MCF 10A (cell line): ENCODE measurements at regions not wholly inside any gene's neighbourhood (a gene's known extent, or its start where the extent isn't known, plus 50 kb on each side); places are given as distances from the start of the nearest gene placed in this dataset.

Experiments used
- BruUV-seq: library from RNA; stranded (reverse); fragments of 400-500 nt; replicated peaks from 2 replicates; lab custom pipeline; 2021; lab: Mats Ljungman, UMichigan
- CTCF ChIA-PET: fragments of 300-600 bp; sonication (Branson Sonifier 250); formaldehyde crosslinking; extraction: SDS; loops from one replicate; lab custom pipeline; 2021; ENCODE audit warnings: antibody characterized with exemption, inconsistent platforms; lab: Yijun Ruan, JAX
- POLR2A ChIA-PET: fragments of 300-600, 350-650 bp; sonication (Branson Sonifier 250); formaldehyde crosslinking; extraction: SDS; loops from one replicate; lab custom pipeline; 2020; ENCODE audit warnings: antibody characterized with exemption, inconsistent platforms; lab: Yijun Ruan, JAX
- DNase-seq: peaks from one replicate; pipeline ENCODE4 v3.0.0-alpha.2; 2018; ENCODE audit not compliant: unreplicated experiment
- H3K27ac Mint-ChIP-seq: one replicate; pipeline ENCODE4 v1.8.0; 2022; ENCODE audit warnings: mild to moderate bottlenecking, low read depth, mixed read lengths; ENCODE audit not compliant: unreplicated experiment
- H3K27me3 Mint-ChIP-seq: one replicate; pipeline ENCODE4 v1.8.0; 2022; ENCODE audit warnings: mixed read lengths; ENCODE audit not compliant: insufficient read depth, unreplicated experiment
- H3K36me3 Mint-ChIP-seq: one replicate; pipeline ENCODE4 v1.8.0; 2022; ENCODE audit warnings: mild to moderate bottlenecking, moderate library complexity, mixed read lengths; ENCODE audit not compliant: insufficient read depth, unreplicated experiment
- H3K4me1 Mint-ChIP-seq: one replicate; pipeline ENCODE4 v1.8.0; 2022; ENCODE audit warnings: mixed read lengths; ENCODE audit not compliant: insufficient read depth, unreplicated experiment
- H3K4me3 Mint-ChIP-seq: one replicate; pipeline ENCODE4 v1.8.0; 2022; ENCODE audit warnings: mild to moderate bottlenecking, moderate library complexity, mixed read lengths; ENCODE audit not compliant: unreplicated experiment
- H3K9me3 Mint-ChIP-seq: one replicate; pipeline ENCODE4 v1.8.0; 2022; ENCODE audit warnings: mixed read lengths; ENCODE audit not compliant: unreplicated experiment
- CTCF ChIP-seq: fragments of 200-600 bp; IDR thresholded peaks from one replicate; pipeline ENCODE4 v1.8.0; 2022; ENCODE audit warnings: antibody characterized with exemption, mild to moderate bottlenecking; ENCODE audit not compliant: unreplicated experiment
- intact Hi-C: fragments of 100-400 bp; cut with micrococcal nuclease; formaldehyde crosslinking; loops from 2 replicates; pipeline ENCODE4 v1.14.1; 2022

GRCh38 chr15:35298509-35298908 lies 213.4 kb upstream of the NANOGP8 start:
- BruUV-seq = no TSS peak
- Mint-ChIP-seq H3K27me3 (no peaks in the 10 kb centered on the region), H3K4me1 (peaks cover 3% of the 10 kb centered on the region), H3K9me3 (no peaks in the 10 kb centered on the region), H3K36me3 (no peaks in the 10 kb centered on the region), H3K27ac (no peak overlapping the region), H3K4me3 (no peak overlapping the region)
- intact Hi-C loops = no loop called here
- ChIA-PET CTCF (interaction anchor here (0.6 kb wide), 1 partner anchor 460 kb away, joined by 3 read pairs; no protein-coding TSS in a partner anchor), POLR2A (no interaction called here)
- TF ChIP-seq CTCF = no peak
- DNase-seq = no peak

- Mint-ChIP-seq H3K27me3 (no peaks in the 10 kb centered on the region), H3K4me3 (no peak overlapping the region), H3K4me1 (peaks cover 11% of the 10 kb centered on the region), H3K36me3 (no peaks in the 10 kb centered on the region), H3K9me3 (no peaks in the 10 kb centered on the region), H3K27ac (no peak overlapping the region)
- BruUV-seq = no TSS peak
- ChIA-PET POLR2A (interaction anchor here (0.8 kb wide), 1 partner anchor 151 kb away, joined by 6 read pairs; no protein-coding TSS in a partner anchor), CTCF (interaction anchor here (0.6 to 10.0 kb wide), 5 partner anchors 13 to 300 kb away, joined by 3 to 240 read pairs (median 5); no protein-coding TSS in a partner anchor)
- intact Hi-C loops = loop anchor here (5.0 kb wide), 1 partner anchor 459 kb away; no protein-coding TSS in a partner anchor
- TF ChIP-seq CTCF = peak; percentile 20
- peak; percentile 68 for DNase-seq
These were observed 208.4 kb upstream of the NANOGP8 start for GRCh38 chr15:35293353-35294130.

- CTCF ChIA-PET = interaction anchor here (0.6 to 10.0 kb wide), 11 partner anchors 10 to 1236 kb away, joined by 3 to 240 read pairs (median 11); no protein-coding TSS in a partner anchor
- no peaks in the 10 kb centered on the region for H3K9me3 Mint-ChIP-seq
- no peaks in the 10 kb centered on the region for H3K27me3 Mint-ChIP-seq
- TF ChIP-seq CTCF = no peak
- H3K36me3 Mint-ChIP-seq = no peaks in the 10 kb centered on the region
- H3K4me3 Mint-ChIP-seq = no peak overlapping the region
- H3K4me1 Mint-ChIP-seq = peaks cover 11% of the 10 kb centered on the region
- BruUV-seq = no TSS peak
- intact Hi-C loops = loop anchor here (5.0 kb wide), 1 partner anchor 462 kb away; no protein-coding TSS in a partner anchor
- POLR2A ChIA-PET = interaction anchor here (1.2 to 2.1 kb wide), 2 partner anchors 19 to 154 kb away, joined by 4 to 10 read pairs; no protein-coding TSS in a partner anchor
- DNase-seq = no peak
- H3K27ac Mint-ChIP-seq = no peak overlapping the region
These were observed 205.2 kb upstream of the NANOGP8 start for GRCh38 chr15:35290301-35290721.

GRCh38 chr15:35289024-35289617 lies 204.0 kb upstream of the NANOGP8 start:
- TF ChIP-seq CTCF = peak; percentile 64
- CTCF ChIA-PET = interaction anchor here (0.6 to 10.0 kb wide), 29 partner anchors 9 to 1351 kb away, joined by 3 to 240 read pairs (median 4); no protein-coding TSS in a partner anchor
- H3K4me3 Mint-ChIP-seq = no peak overlapping the region
- intact Hi-C loops = loop anchor here (1.0 to 10.0 kb wide), 5 partner anchors 155 to 1846 kb away; no protein-coding TSS in a partner anchor
- POLR2A ChIA-PET = interaction anchor here (0.5 to 2.1 kb wide), 8 partner anchors 20 to 308 kb away, joined by 3 to 10 read pairs (median 3); partner anchors contain the start of gene DPH6
- H3K36me3 Mint-ChIP-seq = no peaks in the 10 kb centered on the region
- no TSS peak for BruUV-seq
- H3K27me3 Mint-ChIP-seq = no peaks in the 10 kb centered on the region
- no peaks in the 10 kb centered on the region for H3K9me3 Mint-ChIP-seq
- H3K4me1 Mint-ChIP-seq = peaks cover 11% of the 10 kb centered on the region
- peak; percentile 61 for DNase-seq
- H3K27ac Mint-ChIP-seq = no peak overlapping the region
